SHP77 (cell line): ENCODE measurements at regions not wholly inside any gene's neighbourhood (a gene's known extent, or its start where the extent isn't known, plus 50 kb on each side); places are given as distances from the start of the nearest gene placed in this dataset.
"Not testable (repeated sequence)": the region's sequence is repeated elsewhere in the genome, so short reads cannot be mapped to it uniquely, and the experiment has no call there.

Experiments used
- DNase-seq, 2 experiments: peaks; one replicate each; lab custom pipeline; 2025; lab: John Stamatoyannopoulos, UW

DNA sequence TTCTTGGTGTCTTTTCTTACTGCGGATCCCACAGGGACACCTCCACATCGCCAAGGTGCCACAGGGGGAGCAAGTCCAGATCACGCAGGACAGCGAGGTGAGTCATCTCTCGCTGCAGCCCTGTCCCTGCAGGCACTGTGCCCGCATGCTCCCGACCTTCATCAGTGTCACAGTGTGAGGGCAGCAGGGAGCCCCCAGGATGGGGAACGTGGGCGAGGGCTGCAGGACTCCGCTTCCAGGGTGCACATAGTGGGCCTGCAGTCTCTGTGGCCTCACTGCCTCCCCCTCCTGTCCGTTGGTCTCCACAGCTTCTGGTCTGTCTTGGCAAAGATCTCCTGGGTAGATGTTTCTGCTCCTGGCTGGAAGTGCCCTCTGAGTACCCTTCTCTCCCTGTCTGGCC, 78.0 kb downstream of the NPIPB11 start:
- not testable (repeated sequence) for DNase-seq

DNA sequence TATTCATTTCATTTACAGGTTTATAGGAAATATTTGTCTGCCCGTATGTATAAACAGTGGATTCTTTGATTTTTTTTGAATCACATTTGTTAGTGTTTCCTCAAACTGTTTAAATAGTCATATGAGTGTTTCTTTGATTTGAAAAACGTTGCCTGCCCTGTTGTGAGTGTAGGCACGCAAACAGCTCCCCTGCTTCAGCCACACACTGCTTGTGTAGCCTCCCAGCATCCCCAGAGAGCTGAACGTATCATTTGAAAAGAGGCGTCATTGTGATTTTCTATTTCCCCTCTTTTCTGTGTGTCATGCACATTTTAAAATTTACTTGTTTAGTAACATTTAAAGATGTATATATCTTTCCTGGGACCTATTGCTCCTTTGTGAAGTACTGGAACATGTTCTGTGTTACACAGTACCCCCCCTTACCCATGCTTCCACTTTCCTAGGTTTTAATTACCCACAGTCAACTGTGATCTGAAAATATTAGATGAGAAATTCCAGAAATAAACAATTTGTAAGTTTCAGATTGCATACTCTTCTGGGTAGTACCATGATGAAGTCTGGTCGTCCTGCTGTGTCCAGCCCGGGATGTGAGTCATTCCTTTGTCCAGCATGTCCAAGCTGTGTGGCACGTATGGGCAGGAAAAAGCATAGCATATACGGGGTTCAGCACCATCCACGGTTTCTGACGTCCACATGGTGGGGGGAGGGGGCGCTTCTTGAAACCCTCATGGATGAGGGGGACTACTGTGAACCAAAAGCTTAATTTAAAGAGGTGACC, 78.7 kb downstream of the NPIPB11 start:
- DNase-seq, result not testable (repeated sequence)

DNA sequence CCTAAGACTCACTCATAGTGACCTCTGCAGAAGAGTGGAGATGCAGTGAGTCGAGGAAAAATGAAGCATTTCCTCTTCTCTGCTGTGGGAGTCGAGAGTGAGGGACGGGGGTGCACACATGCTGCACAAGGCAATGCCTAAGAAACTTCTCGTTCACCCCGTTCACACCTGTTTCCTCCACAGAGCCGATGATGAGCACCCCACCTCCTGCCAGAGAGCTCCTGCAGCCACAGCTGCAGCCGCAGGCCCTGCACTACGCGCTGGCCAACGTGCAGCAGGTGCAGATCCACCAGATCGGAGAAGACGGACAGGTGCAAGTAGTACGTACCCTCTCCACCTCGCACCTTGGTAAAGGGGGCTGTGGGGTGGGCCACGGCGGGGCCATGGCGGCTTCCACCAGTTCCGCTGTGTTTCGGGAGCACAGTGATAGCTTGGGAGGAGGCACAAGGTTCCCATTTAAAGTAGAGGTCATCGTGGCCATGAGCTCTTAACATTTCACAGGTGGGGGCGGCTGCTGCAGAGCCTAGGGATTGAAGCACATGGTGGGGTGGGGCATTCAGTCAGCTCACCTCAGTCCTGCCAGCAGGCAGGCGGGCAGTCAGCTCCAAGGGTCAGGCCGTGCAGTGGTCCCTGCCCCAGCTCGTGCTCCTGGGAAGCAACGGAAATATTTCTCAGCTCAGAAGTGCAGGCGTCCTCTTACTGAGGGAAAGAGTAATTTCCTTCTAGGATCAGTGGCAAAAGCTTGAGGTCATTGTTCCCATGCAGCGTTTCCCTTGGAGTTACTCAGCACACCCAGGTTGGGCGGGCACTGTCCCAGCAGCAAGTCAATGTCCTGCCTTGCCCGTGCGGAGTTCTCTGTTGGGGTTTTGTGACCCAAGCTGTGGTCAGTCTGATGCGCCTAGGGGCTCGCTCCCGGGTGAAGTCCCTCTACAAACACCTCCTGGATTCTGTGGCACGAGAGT, 80.1 kb downstream of the NPIPB11 start:
- DNase-seq, result not testable (repeated sequence)

DNA sequence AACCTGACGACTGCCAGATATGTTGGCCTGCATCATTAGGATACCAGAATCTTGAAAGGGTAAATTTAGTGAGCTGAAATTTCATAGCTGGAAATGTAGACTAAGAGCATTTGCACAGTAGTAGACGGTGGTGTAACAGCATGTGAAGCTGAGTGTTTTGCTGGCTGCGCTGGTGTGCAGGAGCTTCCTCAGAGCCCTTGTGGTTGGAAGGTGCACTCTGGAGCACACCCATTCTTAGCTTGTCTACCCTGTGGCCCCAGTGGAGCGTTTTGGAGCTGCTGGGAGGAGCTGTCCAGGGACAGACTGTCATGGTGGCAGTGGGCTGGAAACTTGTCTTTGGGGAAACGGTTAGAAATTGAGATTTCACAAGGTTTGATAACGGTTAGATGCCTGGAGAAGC, 82.8 kb downstream of the NPIPB11 start:
- DNase-seq, result not testable (repeated sequence)

DNA sequence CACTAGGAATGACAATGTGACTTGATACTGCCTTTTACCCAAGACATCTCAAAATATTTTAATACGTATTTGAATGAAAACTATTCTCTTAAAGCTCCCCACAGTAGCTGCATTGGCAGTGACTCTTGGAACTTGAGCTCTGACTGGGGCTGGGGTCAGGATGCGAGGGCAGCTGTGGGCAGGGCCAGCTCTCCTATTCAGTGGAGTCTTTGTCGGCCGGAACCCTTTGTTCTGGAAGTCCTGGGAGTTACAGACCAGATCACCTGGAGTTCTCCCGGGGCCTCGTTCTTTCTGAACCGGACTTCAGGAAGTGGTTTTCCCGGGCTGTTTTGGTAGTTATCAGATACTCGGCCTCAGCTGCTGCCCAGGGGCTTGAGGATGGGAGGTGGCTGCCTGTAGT, 84.9 kb downstream of the NPIPB11 start:
- DNase-seq, result no peak

DNA sequence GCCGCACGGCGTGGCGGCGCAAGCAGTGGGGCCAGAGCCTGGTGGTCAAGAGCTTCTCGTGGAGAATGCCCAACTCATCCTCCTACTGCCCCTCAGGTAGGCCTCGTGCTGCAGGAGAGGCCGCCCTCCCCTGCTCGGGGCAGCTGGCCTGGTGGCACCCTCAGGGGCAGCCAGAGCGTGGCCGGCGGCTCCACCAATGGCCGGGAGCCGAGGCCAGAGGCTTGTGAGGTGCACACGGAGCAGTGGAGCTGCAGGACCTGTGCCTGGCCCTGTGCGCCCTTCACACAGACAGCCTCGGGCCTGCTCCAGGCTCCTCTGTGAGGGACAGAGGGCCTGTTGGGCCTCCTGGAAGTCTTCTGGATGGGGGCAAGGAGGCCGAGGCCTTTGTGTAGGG, 85.5 kb downstream of the NPIPB11 start:
- no peak for DNase-seq

DNA sequence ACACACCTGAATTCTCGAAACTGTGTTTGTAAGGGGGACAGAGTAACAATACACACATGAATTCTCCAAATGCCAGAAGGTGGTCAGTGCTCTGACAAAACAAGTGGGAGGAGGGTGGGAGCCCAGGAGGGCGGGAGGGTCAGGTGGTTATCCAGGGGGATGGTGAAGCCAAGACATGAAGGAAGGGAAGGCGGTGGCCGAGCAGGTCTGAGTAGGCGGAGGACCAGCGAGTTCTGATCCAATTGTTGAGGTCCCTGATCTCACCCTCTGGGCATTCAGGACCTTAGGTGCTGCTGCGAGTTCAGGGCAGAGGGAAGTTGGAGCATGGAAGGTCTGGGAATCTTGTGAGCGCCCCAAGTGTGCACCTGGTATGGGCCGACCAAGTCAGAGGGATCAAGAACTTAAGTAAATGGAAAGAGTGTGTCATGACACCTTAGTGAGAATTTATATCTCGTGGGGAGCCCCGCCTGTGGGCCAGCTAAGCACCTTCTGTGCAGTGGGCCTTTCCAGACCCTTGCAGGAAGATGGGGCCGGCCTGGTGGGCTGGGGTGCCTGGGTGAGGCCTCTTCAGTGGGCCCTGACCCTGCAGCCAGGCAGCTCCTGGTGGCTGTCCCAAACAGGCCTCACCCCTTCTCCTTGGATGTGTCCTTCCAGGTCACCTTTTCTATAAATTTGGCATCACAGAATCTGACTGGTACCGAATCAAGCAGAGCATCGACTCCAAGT, 86.1 kb downstream of the NPIPB11 start:
- no peak for DNase-seq

DNA sequence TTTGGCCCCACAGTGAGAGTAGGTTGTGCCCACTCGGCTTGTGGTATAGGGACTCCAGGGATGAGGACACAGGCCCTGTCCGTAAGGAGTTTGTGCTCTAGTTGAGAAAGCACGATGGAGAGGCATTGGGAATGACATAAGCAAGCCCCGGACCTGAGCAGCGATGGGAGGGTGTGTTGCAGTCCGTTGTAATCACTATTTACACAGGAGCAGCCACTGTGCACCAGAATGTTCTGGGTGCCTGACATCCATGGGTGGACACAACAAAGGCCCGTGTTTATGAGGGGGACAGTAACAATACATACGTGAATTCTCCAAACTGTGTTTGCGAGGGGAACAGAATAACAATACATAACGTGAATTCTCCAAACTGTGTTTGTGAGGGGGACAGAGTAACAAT, 86.8 kb downstream of the NPIPB11 start:
- DNase-seq, result no peak

DNA sequence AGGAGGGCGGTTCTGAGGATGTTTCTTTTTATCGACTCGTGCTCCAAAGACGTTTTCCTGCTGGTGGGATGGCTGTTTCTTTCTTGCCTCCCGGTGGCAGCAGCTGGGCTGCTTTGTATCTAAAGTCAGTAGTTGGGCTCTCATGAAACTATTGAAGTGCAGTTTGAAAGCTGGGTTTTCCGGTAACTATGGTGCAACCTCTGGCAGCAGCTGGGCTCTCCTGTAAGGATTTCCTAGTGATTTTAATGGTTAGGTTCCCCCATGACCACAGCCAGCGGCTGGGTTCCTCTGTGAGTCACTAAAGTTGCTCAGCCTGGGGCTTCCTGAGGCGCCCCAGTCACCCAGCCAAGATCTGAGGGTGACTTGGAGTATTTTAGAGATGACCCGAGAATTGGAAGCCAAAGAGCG, 87.9 kb downstream of the NPIPB11 start:
- not testable (repeated sequence) for DNase-seq

DNA sequence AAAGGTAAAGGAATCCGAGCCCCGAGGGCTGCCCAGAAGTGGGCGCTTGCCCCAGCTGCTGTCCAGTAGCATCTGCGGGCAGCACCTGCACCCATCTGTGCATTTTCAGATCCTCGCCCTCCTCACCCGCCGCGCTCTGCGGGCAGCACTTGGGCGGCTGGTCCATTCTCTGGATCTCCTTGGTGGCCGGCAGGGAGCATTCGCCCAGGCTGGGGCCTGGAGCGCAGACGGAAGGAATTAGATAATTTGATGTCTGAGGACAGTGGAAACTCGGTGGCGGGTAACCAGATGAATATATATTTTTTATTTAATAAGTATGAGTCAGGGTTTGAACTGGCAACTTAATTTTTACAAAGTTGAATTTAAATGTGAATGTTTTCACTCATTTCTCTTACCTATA, 88.5 kb downstream of the NPIPB11 start:
- no peak for DNase-seq

DNA sequence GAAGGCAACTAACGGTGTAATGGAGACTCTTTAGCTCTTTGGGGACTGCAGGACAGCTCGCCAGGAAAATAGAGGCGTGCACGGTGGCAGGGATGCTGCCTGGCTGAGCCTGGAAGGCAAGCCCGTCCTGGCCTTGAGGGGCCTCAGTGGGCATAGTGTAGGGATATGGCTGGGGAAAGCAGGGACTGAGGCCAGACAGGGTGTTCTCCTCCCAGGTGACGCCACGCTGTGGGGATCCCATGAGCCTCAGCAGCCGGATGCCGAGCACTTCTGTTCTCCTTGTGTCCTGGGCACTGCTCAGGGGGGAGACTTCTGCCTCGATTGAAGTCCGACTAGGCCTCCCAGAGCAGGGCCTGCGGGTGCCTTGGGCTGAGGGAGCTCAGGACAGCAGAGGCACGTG, 89.2 kb downstream of the NPIPB11 start:
- no peak for DNase-seq

DNA sequence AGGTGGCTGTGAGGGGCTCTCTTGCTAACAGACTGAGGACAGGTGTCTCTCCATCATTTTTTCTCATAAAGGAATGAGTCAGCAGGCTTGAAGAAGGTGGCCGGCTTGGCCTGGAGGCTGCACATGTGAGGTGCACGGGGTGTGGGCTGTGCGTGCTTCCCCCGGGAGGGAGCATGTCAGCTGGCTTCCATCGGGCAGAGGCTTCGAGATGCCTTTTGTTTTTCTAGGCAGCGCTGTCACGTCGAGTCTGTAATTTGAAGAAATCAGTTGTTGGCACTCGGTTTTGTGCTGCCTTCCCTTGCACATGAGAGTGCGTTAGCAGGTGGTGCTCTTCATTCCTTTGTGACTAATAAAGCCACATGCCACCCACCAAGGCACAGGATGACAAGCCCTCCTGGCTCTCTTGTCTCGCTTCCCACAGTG, 89.7 kb downstream of the NPIPB11 start:
- DNase-seq, result no peak

DNA sequence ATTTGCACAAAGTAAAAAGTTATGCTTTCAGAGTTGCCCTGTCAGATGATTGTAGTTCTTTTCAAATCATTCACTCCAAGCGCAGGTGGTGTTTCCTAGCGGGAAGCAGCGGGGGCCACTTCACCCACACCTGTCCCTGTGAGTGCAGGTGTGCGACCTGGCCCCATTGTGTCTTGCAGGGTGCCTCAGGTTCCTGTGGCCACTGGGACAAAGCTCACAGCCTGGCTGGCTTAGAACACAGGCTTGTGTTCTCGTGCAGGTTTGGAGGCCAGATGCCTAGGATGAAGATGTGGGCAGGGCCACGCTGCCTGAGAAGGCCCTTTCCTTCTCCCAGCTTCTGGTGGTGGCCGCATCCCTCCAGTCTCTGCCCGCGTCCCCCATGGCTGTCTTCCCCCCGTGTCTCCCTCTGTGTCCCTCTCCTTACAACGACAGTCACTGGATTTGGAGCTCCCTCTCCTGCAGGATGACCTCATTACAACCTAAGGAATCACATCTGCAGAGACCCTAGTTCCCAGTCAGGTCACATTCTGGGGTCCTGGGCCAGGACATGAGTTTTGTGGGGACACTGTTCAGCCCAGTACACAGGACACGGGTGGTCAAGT, 90.5 kb downstream of the NPIPB11 start:
- DNase-seq, result no peak

DNA sequence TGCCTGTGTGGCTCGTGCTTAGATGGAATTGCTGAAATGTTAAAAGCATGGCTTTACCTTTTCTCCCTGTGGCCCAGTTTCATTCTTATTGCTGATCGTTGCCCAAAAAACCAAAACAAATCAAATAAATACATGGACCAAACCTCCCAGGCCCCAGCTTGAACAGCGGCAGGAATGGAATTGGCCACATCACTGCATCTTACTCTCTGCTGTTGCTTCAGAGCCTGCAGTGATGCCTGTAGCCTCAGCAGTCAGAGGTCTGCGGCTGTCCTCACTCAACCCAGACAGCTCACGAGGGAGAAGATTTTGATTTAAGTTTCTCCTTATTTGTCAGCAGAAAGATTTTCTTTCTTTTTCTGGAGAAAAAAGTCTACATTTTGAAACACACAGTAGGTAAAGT, 91.5 kb downstream of the NPIPB11 start:
- no peak for DNase-seq

DNA sequence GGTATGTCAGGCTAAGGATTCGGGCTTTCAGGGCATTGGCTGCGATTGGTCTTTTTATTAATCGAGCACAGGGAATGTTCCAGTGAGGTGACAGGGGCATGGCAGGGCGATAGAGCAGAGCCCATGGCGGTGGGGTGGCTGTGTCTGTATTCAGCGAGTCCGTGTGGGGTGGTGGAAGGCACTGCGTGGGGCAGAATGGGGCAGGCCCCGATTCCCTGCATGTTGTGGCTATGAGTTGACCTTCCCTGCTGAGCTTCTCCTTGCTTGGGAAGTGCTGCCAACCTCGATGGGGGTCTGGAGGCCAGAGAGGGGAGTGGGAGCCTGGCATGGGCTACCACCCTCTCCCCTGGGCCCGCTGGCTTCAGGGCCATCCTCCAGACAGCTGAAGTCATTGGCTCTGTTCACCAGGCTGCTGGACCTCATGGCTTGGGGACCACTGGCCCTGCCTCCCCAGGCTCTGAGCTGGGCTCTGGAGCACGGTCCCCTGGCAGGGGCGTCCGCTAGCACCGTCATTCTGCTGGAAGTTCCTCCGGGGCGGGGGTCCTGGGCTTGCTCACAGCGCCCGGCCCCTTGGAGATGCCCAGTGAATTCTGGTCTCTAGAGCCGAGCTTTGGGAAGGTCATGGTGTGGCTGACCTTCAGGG, 92.1 kb downstream of the NPIPB11 start:
- no peak for DNase-seq

DNA sequence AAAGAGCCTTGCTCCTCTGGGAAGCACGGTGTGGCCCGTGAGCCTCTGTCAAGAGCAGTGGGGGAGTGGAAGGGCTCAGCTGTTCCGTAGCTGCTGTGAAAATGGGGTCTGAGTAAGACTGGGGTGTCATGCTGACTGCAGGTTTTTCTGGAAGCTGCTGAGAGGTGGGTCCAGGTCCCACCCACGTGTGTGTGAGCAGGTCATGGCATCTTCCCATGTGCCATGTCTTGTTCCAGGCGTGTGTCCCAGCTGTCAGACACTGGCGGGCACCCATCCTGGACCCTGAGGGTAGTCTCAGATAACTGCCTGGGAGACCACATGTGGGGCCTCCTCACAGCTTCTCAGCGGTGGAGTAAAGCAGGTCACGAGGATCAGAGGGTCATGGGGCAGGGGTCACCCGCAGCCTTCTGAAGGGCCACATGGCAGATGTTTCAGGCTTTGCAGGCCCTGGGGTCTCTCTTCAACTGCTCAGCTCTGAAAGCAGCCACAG, 92.9 kb downstream of the NPIPB11 start:
- DNase-seq, result no peak

DNA sequence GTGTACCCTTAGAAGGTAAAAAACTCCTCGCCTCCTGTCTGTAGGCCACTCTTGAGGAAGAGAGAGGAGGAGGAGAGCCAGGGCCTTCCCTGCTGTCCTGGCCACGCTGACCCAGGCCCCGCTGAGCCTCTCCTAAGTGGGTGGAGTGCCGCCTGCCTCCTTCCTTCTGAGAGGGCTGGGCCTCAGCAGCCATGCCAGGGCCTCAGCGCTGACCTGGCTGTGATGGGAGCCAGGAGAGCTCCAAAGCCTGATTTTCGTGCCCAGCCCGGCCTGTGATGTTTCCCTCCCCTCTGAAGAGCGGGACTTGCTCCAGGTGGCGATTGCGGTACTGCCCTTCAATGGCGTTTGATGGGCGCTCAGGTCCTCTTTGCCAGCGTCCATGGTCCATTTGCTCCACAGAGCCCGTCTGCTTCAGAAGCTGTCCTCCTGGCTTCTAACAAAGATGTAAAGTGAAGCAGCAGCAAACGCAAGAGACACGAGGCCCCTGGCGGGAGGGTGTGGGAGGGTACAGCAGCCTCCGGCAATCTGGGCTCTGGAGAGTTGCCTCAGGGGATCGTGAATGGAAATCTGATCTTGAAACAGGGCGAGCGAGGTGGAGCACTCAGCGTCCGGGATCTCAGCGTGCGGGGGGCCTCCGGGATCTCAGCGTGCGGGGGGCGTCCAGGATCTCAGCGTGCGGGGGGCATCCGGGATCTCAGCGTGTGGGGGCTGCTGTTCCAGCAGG, 93.5 kb downstream of the NPIPB11 start:
- no peak for DNase-seq

DNA sequence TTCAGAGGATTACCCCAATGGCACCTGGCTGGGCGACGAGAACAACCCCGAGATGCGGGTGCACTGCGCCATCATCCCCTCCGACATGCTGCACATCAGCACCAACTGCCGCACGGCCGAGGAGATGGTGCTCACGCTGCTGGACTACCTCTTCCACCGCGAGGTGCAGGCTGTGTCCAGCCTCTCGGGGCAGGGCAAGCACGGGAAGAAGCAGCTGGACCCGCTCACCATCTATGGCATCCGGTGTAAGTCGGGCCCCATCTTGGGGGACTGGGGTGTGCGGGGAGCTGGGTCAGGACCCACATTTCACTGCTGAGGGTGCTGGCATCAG, 94.2 kb downstream of the NPIPB11 start:
- DNase-seq, result not testable (repeated sequence)

DNA sequence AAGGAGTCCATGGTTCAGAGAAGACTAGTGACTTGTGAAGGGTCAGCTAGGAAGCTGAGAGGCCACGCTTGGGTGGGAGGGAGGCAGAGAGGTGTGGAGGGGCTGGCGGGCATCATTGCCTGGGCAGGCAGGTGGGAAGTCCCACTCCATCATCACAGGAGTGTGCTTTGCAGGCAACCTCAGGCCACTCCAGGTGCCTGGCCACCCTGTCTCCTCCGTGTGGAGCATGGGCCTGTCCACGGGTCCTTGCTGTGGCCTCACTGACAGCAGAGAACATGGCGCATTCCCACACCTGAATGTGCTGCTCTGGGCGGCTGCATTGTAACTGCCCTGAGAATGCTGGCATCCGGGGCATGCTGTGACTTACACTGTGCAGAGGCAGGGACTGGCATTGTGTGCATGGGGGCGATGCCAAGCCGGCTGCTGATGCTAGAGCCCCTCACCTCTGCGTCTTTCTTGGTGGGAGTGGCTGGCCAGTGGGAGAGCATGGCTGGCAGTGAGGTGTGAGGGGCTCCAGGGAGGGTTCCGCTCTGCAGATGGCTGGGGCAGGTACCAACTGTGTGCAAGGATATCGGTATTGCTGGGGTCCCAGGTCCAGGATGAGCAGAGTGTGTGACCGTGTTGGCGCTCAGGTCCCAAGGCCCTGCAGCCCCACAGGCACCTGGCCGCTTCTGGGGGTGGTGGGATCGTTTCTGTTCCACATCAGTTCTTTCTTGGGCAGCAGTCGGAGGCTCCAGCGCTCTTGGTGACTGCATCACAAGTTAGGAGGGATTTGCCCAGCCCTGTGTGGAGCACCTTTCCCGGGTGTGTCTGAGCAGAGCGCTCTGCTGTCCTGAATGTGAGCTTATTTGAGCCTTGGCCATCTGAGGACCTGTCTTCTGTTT, 94.8 kb downstream of the NPIPB11 start:
- no peak for DNase-seq

DNA sequence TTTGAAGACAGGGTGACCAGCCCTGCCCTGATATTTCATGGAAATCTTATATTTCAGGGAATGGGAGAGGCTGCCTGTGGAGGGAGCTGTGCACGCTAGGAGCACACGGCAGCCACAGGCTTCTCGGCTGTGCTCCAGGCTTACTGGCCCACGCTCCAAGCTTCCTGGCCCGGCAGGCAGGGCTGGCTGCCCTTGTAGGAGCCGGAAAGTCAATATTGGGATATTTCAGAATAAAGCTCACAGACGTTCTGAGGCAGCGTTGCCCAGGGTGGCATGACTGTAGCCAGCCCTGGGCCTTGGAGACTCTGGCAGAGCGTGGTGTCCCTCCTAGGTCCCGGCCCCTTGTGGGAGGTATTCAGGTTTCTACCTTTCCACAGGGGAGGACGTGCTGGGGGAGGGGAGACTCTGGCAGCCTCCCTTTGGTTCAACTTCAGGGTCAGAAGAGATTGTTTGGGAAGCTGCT, 95.6 kb downstream of the NPIPB11 start:
- no peak for DNase-seq
